ENCODE measurements at regions not wholly inside any gene's neighbourhood (a gene's known extent, or its start where the extent isn't known, plus 50 kb on each side); places are given as distances from the start of the nearest gene placed in this dataset.

GRCh38 chr6:1099264-1099663 is 212.6 kb upstream of the FOXQ1 start:
- ATAC-seq (no peak), DNase-seq (no peak)
- Mint-ChIP-seq H3K9me3 (no peaks in the 10 kb centered on the region), H3K4me3 (no peak overlapping the region), H3K27me3 (ENCODE audit: low read depth) (peaks cover 17% of the 10 kb centered on the region), H3K36me3 (ENCODE audit: insufficient read depth) (no peaks in the 10 kb centered on the region), H3K4me1 (ENCODE audit: low read depth) (no peaks in the 10 kb centered on the region)

DNA sequence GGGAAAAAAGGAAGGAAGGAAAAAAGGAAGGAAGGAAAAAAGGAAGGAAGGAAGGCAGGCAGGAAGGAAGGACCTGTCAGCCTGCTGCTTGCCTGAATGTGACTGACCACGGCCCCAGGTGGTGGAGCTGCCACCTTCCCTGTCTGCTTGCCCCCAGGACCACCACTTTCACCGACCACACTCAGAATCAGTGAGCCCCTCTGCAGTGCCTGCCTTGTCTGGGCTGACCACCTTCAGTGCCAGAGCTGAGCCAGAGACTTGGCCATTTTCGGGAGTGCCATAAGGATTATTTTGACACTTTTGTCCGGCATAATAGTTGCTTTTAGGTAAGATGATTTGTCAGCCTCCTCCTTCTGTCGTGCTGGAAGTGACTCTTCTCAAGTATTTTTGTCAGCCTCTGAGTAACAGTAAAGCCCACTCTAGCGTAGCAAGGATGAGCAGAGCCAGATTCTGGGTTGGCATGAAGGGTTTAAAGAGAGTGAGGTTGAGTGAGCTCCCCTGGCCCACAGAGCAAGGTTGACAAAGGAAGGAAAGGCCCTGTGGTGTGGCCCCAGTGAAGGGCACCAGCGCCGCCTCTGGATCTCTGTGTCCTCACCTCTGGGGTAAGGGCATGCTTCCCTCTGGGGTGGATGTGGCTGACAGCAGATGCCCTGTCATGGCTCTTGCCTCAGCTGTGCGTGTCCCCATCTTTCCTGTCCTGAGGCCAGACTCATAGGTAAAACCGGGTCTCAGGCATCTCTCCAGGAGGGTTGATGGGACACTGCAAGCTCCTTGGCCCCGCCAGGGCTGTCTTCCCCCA is 214.7 kb upstream of the FOXQ1 start:
- Mint-ChIP-seq H3K9me3 (no peaks in the 10 kb centered on the region), H3K36me3 (ENCODE audit: insufficient read depth) (no peaks in the 10 kb centered on the region), H3K4me1 (ENCODE audit: low read depth) (no peaks in the 10 kb centered on the region), H3K27me3 (ENCODE audit: low read depth) (peaks cover 21% of the 10 kb centered on the region), H3K4me3 (no peak overlapping the region)
- DNase-seq: no peak
- no peak for ATAC-seq

DNA sequence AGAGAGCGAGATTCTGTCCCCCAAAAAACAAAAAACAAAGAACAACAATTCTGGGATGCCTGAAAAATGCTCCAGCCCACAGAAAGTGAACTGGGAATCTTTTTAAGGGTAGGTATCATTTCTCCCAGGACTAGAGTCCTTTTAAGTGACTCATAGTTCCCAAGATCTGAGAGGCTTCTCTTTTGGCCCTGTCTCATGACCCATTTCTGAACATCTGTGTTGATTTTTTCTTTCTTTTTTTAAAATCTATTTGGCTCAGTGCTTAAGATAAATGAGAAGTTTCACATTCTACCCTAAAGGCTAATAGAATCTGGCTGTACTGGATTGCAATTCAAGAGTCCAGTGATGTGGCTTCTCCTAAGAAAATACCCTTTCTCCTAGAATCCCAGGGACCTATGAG is 217.6 kb upstream of the FOXQ1 start:
- DNase-seq: no peak
- H3K4me1 Mint-ChIP-seq (ENCODE audit: low read depth): no peaks in the 10 kb centered on the region
- no peaks in the 10 kb centered on the region for H3K36me3 Mint-ChIP-seq (ENCODE audit: insufficient read depth)
- no peak for ATAC-seq
- no peak overlapping the region for H3K4me3 Mint-ChIP-seq
- H3K27me3 Mint-ChIP-seq (ENCODE audit: low read depth): peaks cover 17% of the 10 kb centered on the region
- no peaks in the 10 kb centered on the region for H3K9me3 Mint-ChIP-seq

GRCh38 chr6:1091900-1092299 is 220.0 kb upstream of the FOXQ1 start:
- DNase-seq: no peak
- no peaks in the 10 kb centered on the region for H3K4me1 Mint-ChIP-seq (ENCODE audit: low read depth)
- no peaks in the 10 kb centered on the region for H3K36me3 Mint-ChIP-seq (ENCODE audit: insufficient read depth)
- H3K4me3 Mint-ChIP-seq: no peak overlapping the region
- H3K9me3 Mint-ChIP-seq: no peaks in the 10 kb centered on the region
- no peak for ATAC-seq
- peaks cover 19% of the 10 kb centered on the region for H3K27me3 Mint-ChIP-seq (ENCODE audit: low read depth)

DNA sequence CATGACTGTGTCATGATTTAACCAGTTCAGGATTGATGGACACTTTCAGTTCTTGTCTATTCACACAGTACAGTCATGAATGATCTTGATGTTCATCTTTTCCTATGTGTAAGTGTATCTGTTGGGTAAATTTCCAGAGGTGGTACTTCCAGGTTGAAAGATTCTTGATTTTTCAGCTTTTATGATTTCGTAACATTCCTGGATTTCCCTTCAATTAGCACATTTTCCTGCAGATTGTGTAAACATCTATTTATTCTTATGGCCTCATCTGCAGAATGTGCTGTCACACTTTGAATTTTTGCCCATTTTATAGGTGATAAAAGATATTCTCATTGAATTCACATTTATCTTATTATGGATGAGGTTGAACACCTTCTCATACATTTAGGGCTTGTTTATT is 222.0 kb upstream of the FOXQ1 start:
- peaks cover 18% of the 10 kb centered on the region for H3K27me3 Mint-ChIP-seq (ENCODE audit: low read depth)
- no peak overlapping the region for H3K4me3 Mint-ChIP-seq
- ATAC-seq (no peak), DNase-seq (no peak)
- H3K36me3 Mint-ChIP-seq (ENCODE audit: insufficient read depth): no peaks in the 10 kb centered on the region
- no peaks in the 10 kb centered on the region for H3K4me1 Mint-ChIP-seq (ENCODE audit: low read depth)
- H3K9me3 Mint-ChIP-seq: no peaks in the 10 kb centered on the region

DNA sequence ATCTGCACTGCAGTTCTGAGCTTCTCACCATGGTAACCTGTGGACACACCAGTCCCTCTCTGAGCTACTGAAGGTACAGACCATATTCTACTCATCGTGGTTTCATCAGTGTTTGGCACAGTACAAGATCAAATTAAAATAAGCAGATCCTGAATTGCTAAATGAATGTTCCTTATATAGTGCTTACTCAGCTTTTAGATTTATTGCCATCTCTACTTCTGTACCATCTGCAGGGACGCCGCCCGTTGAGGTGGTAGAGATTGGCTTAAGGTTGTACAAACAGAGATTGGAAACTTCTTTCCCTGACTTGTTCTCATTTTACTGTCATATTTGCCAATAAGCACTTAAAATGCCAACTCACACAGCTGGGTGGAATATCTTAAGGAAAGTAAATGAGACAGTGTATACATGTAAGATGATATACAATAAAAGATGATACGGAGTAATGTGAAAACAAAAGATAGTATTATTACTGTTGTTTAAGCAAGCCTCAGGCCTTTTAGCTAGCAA is 223.4 kb upstream of the FOXQ1 start:
- no peak for ATAC-seq
- no peaks in the 10 kb centered on the region for H3K4me1 Mint-ChIP-seq (ENCODE audit: low read depth)

GRCh38 chr6:1087154-1087843 is 224.6 kb upstream of the FOXQ1 start:
- Mint-ChIP-seq H3K4me3 (no peak overlapping the region), H3K4me1 (ENCODE audit: low read depth) (no peaks in the 10 kb centered on the region), H3K36me3 (ENCODE audit: insufficient read depth) (no peaks in the 10 kb centered on the region), H3K27me3 (ENCODE audit: low read depth) (peaks cover 12% of the 10 kb centered on the region), H3K9me3 (no peaks in the 10 kb centered on the region)
- no peak for ATAC-seq
- no peak for DNase-seq

More for the DNA sequence above, 223.4 kb upstream of the FOXQ1 start:
- DNase-seq: no peak
- H3K27me3 Mint-ChIP-seq (ENCODE audit: low read depth): peaks cover 15% of the 10 kb centered on the region
- H3K9me3 Mint-ChIP-seq: no peaks in the 10 kb centered on the region
- H3K4me3 Mint-ChIP-seq: no peak overlapping the region
- no peaks in the 10 kb centered on the region for H3K36me3 Mint-ChIP-seq (ENCODE audit: insufficient read depth)

DNA sequence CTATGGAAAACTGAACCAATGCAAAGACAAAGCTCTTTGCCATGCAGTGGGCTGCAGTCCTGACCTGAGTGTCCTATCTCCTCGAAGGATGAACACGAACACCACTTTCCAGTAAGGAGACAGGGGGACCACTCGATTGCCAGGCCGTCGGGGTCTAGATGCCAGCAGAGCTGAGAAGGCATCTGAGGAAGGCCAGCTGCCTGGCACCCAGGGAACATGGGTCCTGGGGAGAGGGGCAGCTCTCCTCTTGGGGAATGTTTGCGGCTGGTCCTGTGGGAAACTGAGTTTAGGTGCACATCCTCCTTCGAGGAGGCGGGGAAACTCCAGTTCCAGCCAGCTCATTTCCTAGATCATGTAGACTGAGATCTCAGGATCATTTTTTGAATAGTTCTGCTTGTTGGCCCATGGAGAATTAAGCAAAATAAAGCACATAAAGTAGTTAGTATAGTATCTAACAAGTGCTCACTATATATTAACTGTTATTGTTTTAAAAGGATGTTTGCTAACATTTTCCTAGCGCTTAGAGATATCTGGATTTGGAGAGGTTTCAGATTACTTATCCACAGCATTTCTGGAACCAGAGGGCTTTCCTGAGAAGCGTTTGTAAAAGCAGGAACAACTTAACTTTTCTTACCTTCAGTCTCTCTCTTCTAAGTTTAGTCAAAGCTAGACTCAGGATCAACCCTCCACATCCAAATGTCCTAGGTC is 225.3 kb upstream of the FOXQ1 start:
- Mint-ChIP-seq H3K9me3 (no peaks in the 10 kb centered on the region), H3K36me3 (ENCODE audit: insufficient read depth) (no peaks in the 10 kb centered on the region), H3K4me1 (ENCODE audit: low read depth) (no peaks in the 10 kb centered on the region), H3K4me3 (no peak overlapping the region), H3K27me3 (ENCODE audit: low read depth) (peaks cover 12% of the 10 kb centered on the region)
- DNase-seq: no peak
- no peak for ATAC-seq

DNA sequence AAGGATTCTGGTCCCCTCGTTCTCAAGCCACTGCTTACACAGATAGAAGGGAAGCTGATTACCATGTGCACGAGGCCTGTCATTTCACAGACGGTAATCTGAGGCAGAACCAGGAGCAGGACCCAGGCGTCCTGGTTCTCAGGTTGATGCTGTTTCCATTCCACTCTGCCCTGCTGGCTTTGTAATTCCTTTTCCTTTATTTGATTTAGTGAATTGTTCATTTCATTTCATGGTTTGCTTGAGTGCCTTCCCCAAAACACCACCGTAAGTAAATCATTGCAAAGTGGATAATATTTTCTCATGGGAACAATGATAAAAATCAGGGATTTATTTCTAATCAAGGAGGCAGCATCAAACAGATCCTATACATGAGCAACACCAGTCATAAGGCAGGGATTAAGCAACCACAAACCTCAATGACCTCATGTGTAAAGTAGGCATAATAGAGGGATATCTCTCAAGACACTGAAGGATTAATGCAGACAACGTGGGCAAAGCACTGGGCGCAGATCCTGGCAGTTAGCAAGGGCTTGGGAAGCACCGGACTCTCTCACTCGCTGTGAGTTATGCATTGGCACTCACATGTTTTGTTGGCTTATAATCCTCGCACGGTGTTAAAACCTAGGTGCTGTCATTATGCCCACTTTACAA is 229.5 kb upstream of the FOXQ1 start:
- no peaks in the 10 kb centered on the region for H3K36me3 Mint-ChIP-seq (ENCODE audit: insufficient read depth)
- H3K4me1 Mint-ChIP-seq (ENCODE audit: low read depth): no peaks in the 10 kb centered on the region
- no peaks in the 10 kb centered on the region for H3K9me3 Mint-ChIP-seq
- peaks cover 7% of the 10 kb centered on the region for H3K27me3 Mint-ChIP-seq (ENCODE audit: low read depth)
- DNase-seq (no peak), ATAC-seq (no peak)
- no peak overlapping the region for H3K4me3 Mint-ChIP-seq

- H3K36me3 Mint-ChIP-seq (ENCODE audit: insufficient read depth): no peaks in the 10 kb centered on the region
- DNase-seq: no peak
Observed at GRCh38 chr6:1081551-1082284, 230.2 kb upstream of the FOXQ1 start.

DNA sequence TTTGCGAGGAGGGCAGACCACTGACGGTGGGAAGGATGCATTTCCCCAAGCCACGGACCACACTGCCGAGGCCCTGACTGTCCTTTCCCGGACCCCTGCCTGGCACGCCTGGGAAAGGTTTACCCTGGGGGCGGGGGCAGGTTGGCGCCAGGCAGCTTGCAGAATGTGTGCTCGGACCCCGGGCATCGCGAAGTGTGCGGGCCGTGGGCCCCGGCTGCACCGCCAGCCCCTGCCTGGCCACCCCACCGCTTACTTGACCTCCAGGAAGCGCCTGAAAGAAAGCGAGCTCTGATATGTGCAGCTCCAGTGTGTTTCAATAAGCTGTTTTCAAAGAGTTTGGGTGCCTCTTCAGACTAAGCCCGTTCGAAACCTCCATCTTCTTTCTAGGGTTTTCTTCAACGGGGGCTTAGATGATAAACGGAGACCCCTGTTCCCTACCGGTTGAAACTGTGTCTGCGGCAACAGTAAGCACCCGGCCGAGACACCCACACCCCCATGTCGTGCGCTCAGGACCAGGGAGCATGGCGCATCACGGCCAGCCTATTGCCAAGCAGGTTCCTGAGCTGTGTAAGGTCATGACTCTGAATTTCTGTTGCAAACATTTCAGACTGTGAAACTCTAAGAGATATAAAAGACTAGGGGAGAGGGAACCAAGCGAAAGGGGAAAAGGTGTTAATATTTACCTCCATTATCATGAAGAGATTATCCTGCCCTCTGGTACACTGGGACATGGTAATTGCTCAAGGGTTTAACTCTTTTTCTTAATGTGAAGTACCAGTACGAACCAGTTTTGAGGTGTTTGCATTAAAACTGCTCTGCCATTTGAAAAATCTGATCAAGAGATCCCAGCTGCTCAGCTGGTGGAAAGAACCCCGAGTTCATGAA is 231.2 kb upstream of the FOXQ1 start:
- peaks cover 5% of the 10 kb centered on the region for H3K27me3 Mint-ChIP-seq (ENCODE audit: low read depth)
- no peaks in the 10 kb centered on the region for H3K9me3 Mint-ChIP-seq
- H3K4me1 Mint-ChIP-seq (ENCODE audit: low read depth): no peaks in the 10 kb centered on the region
- no peaks in the 10 kb centered on the region for H3K36me3 Mint-ChIP-seq (ENCODE audit: insufficient read depth)
- no peak overlapping the region for H3K4me3 Mint-ChIP-seq
- no peak for DNase-seq
- ATAC-seq: no peak

More at GRCh38 chr6:1081551-1082284, 230.2 kb upstream of the FOXQ1 start:
- Mint-ChIP-seq H3K27me3 (ENCODE audit: low read depth) (peaks cover 6% of the 10 kb centered on the region), H3K4me1 (ENCODE audit: low read depth) (no peaks in the 10 kb centered on the region), H3K4me3 (no peak overlapping the region), H3K9me3 (no peaks in the 10 kb centered on the region)
- ATAC-seq: no peak

- DNase-seq: no peak
- Mint-ChIP-seq H3K9me3 (no peaks in the 10 kb centered on the region), H3K4me3 (no peak overlapping the region), H3K36me3 (ENCODE audit: insufficient read depth) (no peaks in the 10 kb centered on the region), H3K4me1 (ENCODE audit: low read depth) (no peaks in the 10 kb centered on the region), H3K27me3 (ENCODE audit: low read depth) (peaks cover 5% of the 10 kb centered on the region)
- ATAC-seq: no peak
Observed at GRCh38 chr6:1079525-1079924, 232.4 kb upstream of the FOXQ1 start.

Data from activated T-cell treated with anti-CD3 and anti-CD28 coated beads, Interleukin-2, amount 50 U/mL, for 4 hours (primary cell).